Activated CD8-positive, alpha-beta T cell treated with anti-CD3 and anti-CD28 coated beads for 36 hours (primary cell): ENCODE measurements at regions not wholly inside any gene's neighbourhood (a gene's known extent, or its start where the extent isn't known, plus 50 kb on each side); places are given as distances from the start of the nearest gene placed in this dataset.

Experiments used
- ATAC-seq: fragments of 200-7000 bp; cut with Tn5 transposase; one replicate; pipeline ENCODE4 v1.10.0; 2021; ENCODE audit warnings: mild to moderate bottlenecking, moderate library complexity
- CTCF ChIA-PET: fragments of 350-600 bp; sonication (Branson Sonifier 250); formaldehyde crosslinking; loops from one replicate; lab custom pipeline; 2021; ENCODE audit warnings: antibody characterized with exemption; lab: Charles Lee
- POLR2A ChIA-PET: fragments of 350-600 bp; sonication (Branson Sonifier 250); formaldehyde crosslinking; loops from one replicate; lab custom pipeline; 2021; ENCODE audit warnings: antibody characterized with exemption; lab: Charles Lee
- DNase-seq: peaks from one replicate; pipeline ENCODE4 v3.0.0-alpha.2; 2020
- H3K27ac Mint-ChIP-seq: one replicate; pipeline ENCODE4 v1.8.0; 2021; ENCODE audit warnings: mild to moderate bottlenecking, mixed read lengths
- H3K27me3 Mint-ChIP-seq: one replicate; pipeline ENCODE4 v1.8.0; 2021; ENCODE audit warnings: mixed read lengths
- H3K36me3 Mint-ChIP-seq: one replicate; pipeline ENCODE4 v1.8.0; 2021; ENCODE audit warnings: low read depth, mixed read lengths
- H3K4me1 Mint-ChIP-seq: one replicate; pipeline ENCODE4 v1.8.0; 2021; ENCODE audit warnings: low read depth, mixed read lengths
- H3K4me3 Mint-ChIP-seq: one replicate; pipeline ENCODE4 v1.8.0; 2021; ENCODE audit warnings: mild to moderate bottlenecking, moderate library complexity, mixed read lengths
- H3K9me3 Mint-ChIP-seq: one replicate; pipeline ENCODE4 v1.8.0; 2021; ENCODE audit warnings: mixed read lengths
- CTCF ChIP-seq: fragments of 200-600 bp; IDR thresholded peaks from one replicate; pipeline ENCODE4 v1.8.0; 2022; ENCODE audit warnings: antibody characterized with exemption, mild to moderate bottlenecking
- intact Hi-C: fragments of 100-400 bp; cut with micrococcal nuclease; formaldehyde crosslinking; loops from one replicate; pipeline ENCODE4 v1.10.0; 2022

- no peak for TF ChIP-seq CTCF
- Mint-ChIP-seq H3K36me3 (no peaks in the 10 kb centered on the region), H3K27me3 (peaks cover 4% of the 10 kb centered on the region), H3K9me3 (peaks cover 13% of the 10 kb centered on the region), H3K27ac (no peak overlapping the region), H3K4me1 (peaks cover 6% of the 10 kb centered on the region), H3K4me3 (no peak overlapping the region)
- ATAC-seq (no peak), DNase-seq (no peak)
- intact Hi-C loops: no loop called here
- CTCF ChIA-PET: no interaction called here
- POLR2A ChIA-PET: no interaction called here
These were observed 104.6 kb upstream of the CTBP2 start for GRCh38 chr10:125264757-125265578.

GRCh38 chr10:125264091-125264490, 103.7 kb upstream of the CTBP2 start:
- Mint-ChIP-seq H3K9me3 (peaks cover 13% of the 10 kb centered on the region), H3K27ac (no peak overlapping the region), H3K27me3 (peaks cover 4% of the 10 kb centered on the region), H3K4me3 (no peak overlapping the region), H3K36me3 (no peaks in the 10 kb centered on the region), H3K4me1 (peaks cover 6% of the 10 kb centered on the region)
- DNase-seq (no peak), ATAC-seq (no peak)
- intact Hi-C loops: no loop called here
- no peak for TF ChIP-seq CTCF
- ChIA-PET POLR2A (no interaction called here), CTCF (no interaction called here)

GRCh38 chr10:125263551-125263950, 103.2 kb upstream of the CTBP2 start:
- CTCF ChIA-PET: no interaction called here
- Mint-ChIP-seq H3K27me3 (peaks cover 4% of the 10 kb centered on the region), H3K36me3 (no peaks in the 10 kb centered on the region), H3K4me3 (no peak overlapping the region), H3K9me3 (peaks cover 13% of the 10 kb centered on the region), H3K27ac (no peak overlapping the region), H3K4me1 (peaks cover 6% of the 10 kb centered on the region)
- ATAC-seq: no peak
- intact Hi-C loops: no loop called here
- POLR2A ChIA-PET: no interaction called here
- no peak for TF ChIP-seq CTCF
- DNase-seq: no peak

GRCh38 chr10:125262920-125263319, 102.6 kb upstream of the CTBP2 start:
- H3K4me3 Mint-ChIP-seq: no peak overlapping the region
- intact Hi-C loops: no loop called here
- H3K4me1 Mint-ChIP-seq: peaks cover 6% of the 10 kb centered on the region
- ChIA-PET CTCF (no interaction called here), POLR2A (no interaction called here)
- H3K36me3 Mint-ChIP-seq: no peaks in the 10 kb centered on the region
- TF ChIP-seq CTCF: no peak
- no peak for ATAC-seq
- DNase-seq: no peak
- peaks cover 13% of the 10 kb centered on the region for H3K9me3 Mint-ChIP-seq
- H3K27me3 Mint-ChIP-seq: peaks cover 4% of the 10 kb centered on the region
- no peak overlapping the region for H3K27ac Mint-ChIP-seq

GRCh38 chr10:125262409-125262808, 102.0 kb upstream of the CTBP2 start:
- Mint-ChIP-seq H3K27ac (no peak overlapping the region), H3K4me3 (no peak overlapping the region), H3K36me3 (no peaks in the 10 kb centered on the region), H3K27me3 (peaks cover 4% of the 10 kb centered on the region), H3K4me1 (peaks cover 6% of the 10 kb centered on the region), H3K9me3 (peaks cover 13% of the 10 kb centered on the region)
- TF ChIP-seq CTCF: no peak
- POLR2A ChIA-PET: no interaction called here
- intact Hi-C loops: no loop called here
- CTCF ChIA-PET: no interaction called here
- no peak for DNase-seq
- ATAC-seq: no peak
